ENCODE measurements at regions not wholly inside any gene's neighbourhood (a gene's known extent, or its start where the extent isn't known, plus 50 kb on each side); places are given as distances from the start of the nearest gene placed in this dataset.

GRCh38 chr9:134260801-134261200 is 65.5 kb upstream of the RXRA start:
- Histone ChIP-seq H3K56ac (replicated peaks; ENCODE audit: insufficient read length, low read depth, low read length) (no peak overlapping the region), H3K9ac (replicated peaks in 1 of 4; ENCODE audit: extremely low read depth in 1 of 4, low read depth in 3 of 4, low read length in 3 of 4) (no peak overlapping the region), H3K23me2 (ENCODE audit: low read depth, low read length) (no peaks in the 10 kb centered on the region), H3K18ac (ENCODE audit: extremely low read depth, low read length) (no peak overlapping the region), H3K4me2 (ENCODE audit: insufficient read depth in 1 of 2, low read depth in 2 of 2, low read length in 2 of 2) (no peak overlapping the region), H2AFZ (ENCODE audit: low read length) (no peak overlapping the region), H2BK15ac (ENCODE audit: low read length) (no peak overlapping the region), H3K4me3 (ENCODE audit: extremely low read depth in 1 of 4, insufficient read depth in 2 of 4, low read depth in 3 of 4, low read length in 4 of 4) (no peak overlapping the region), H3K23ac (ENCODE audit: insufficient read length) (no peak overlapping the region), H3K14ac (ENCODE audit: insufficient read length) (no peak overlapping the region), H3K27ac (ENCODE audit: low read depth, low read length) (no peak overlapping the region), H3K4me1 (replicated peaks in 1 of 4; ENCODE audit: control insufficient read depth in 3 of 4, insufficient read depth in 4 of 4, low read length in 3 of 4) (peaks cover 0 to 6% (median 0%) of the 10 kb centered on the region in 4 experiments; a peak in 3 of 7 replicates), H4K8ac (ENCODE audit: extremely low read depth, insufficient read depth, low read length) (no peak overlapping the region), H2BK5ac (ENCODE audit: low read depth, low read length) (no peak overlapping the region), H2BK20ac (ENCODE audit: low read length) (no peak overlapping the region), H2BK12ac (ENCODE audit: low read depth, low read length) (no peak overlapping the region), H3K4ac (replicated peaks; ENCODE audit: insufficient read length, low read depth, low read length) (no peak overlapping the region), H4K91ac (replicated peaks; ENCODE audit: insufficient read length, low read length) (no peak overlapping the region), H3K36me3 (ENCODE audit: control insufficient read depth in 2 of 4, insufficient read depth in 4 of 4, low read length in 3 of 4) (no peaks in the 10 kb centered on the region), H4K20me1 (replicated peaks in 1 of 2; ENCODE audit: control insufficient read depth in 1 of 2, insufficient read depth in 2 of 2, low read length in 2 of 2) (no peaks in the 10 kb centered on the region), H4K5ac (ENCODE audit: insufficient read length, low read depth, low read length) (no peak overlapping the region), H3K79me2 (ENCODE audit: control insufficient read depth in 1 of 2, insufficient read depth in 2 of 2, low read length in 2 of 2) (no peaks in the 10 kb centered on the region), H3K9me3 (ENCODE audit: insufficient read depth in 2 of 2, low read depth in 1 of 2, low read length in 1 of 2) (no peaks in the 10 kb centered on the region), H2AK5ac (ENCODE audit: low read depth, low read length) (no peak overlapping the region), H3K27me3 (replicated peaks in 1 of 4; ENCODE audit: control insufficient read depth in 3 of 4, extremely low read depth in 1 of 4, insufficient read depth in 3 of 4, low read length in 3 of 4) (no peaks in the 10 kb centered on the region), H3K79me1 (ENCODE audit: low read depth, low read length) (no peaks in the 10 kb centered on the region), H2BK120ac (replicated peaks; ENCODE audit: low read depth, low read length) (no peak overlapping the region)
- no peak for FAIRE-seq
- ChIA-PET CTCF (ENCODE audit: partially characterized antibody) (interaction anchor here (1.1 to 1.5 kb wide), 3 partner anchors 22 to 86 kb away, joined by 3 read pairs; no protein-coding TSS in a partner anchor), POLR2A (ENCODE audit: partially characterized antibody) (no interaction called here)
- DNase-seq (ENCODE audit: low read depth in 1 of 2, low spot score in 2 of 2): no peak
- 83% methylated on average over 16 of the region's 18 CpGs; no CpG with 5 or more reads in 1 of the 2 experiments for WGBS, 2 experiments (ENCODE audit: extremely low coverage in 1 of 2, insufficient coverage in 1 of 2, insufficient read length in 1 of 2, insufficient replicate concordance in 2 of 2, low coverage in 1 of 2, low lambda C conversion rate in 2 of 2, missing lambda C conversion rate in 1 of 2)
- no peak for TF ChIP-seq KDM4A (IDR thresholded peaks at IDR 0.05; ENCODE audit: low read depth, low read length, severe bottlenecking)
